Endothelial cell of umbilical vein (primary cell): ENCODE measurements at regions not wholly inside any gene's neighbourhood (a gene's known extent, or its start where the extent isn't known, plus 50 kb on each side); places are given as distances from the start of the nearest gene placed in this dataset.

Source experiments
- BruUV-seq: library from RNA; stranded (reverse); fragments of 400-500 nt; replicated peaks from 2 replicates; lab custom pipeline; 2021; lab: Mats Ljungman, UMichigan
- CTCF ChIA-PET: fragments of 300-600, 350-600 bp; sonication (Branson Sonifier 250); formaldehyde crosslinking; loops from one replicate; lab custom pipeline; 2021; ENCODE audit warnings: antibody characterized with exemption, inconsistent platforms; lab: Charles Lee
- POLR2A ChIA-PET: fragments of 300-600, 350-600 bp; sonication (Branson Sonifier 250); formaldehyde crosslinking; loops from one replicate; lab custom pipeline; 2021; ENCODE audit warnings: antibody characterized with exemption, inconsistent platforms; lab: Charles Lee
- DNase-seq: peaks from one replicate; pipeline ENCODE4 v3.0.0-alpha.2; 2011; ENCODE audit warnings: low read depth, low spot score
- FAIRE-seq: peaks from 2 replicates; lab custom pipeline; 2011; peaks lifted over from hg19 to GRCh38; lab: Jason Lieb, UNC
- H2AFZ ChIP-seq: 2 replicates; pipeline ENCODE4 v1.6.0; 2012; ENCODE audit warnings: low read depth, low read length, control low read depth, inconsistent platforms
- H3K27ac ChIP-seq: 2 replicates; pipeline ENCODE4 v1.5.1; 2011; ENCODE audit warnings: low read depth, mild to moderate bottlenecking, control low read depth, low read length, moderate library complexity; ENCODE audit not compliant: insufficient read depth
- H3K27me3 ChIP-seq, 2 experiments: 2 replicates each; pipeline versions ENCODE4 v1.6.0 to v1.6.1; 2011; ENCODE audit warnings: low read length in 2 of 2, mixed read lengths in 1 of 2; ENCODE audit not compliant: control insufficient read depth in 2 of 2, insufficient read depth in 2 of 2
- H3K36me3 ChIP-seq, 2 experiments: 2 replicates in 1 of 2; 3 replicates in 1 of 2; pipeline ENCODE4 v1.5.1; 2011; ENCODE audit warnings: low read length in 2 of 2, mild to moderate bottlenecking in 1 of 2, moderate library complexity in 1 of 2; ENCODE audit not compliant: control insufficient read depth in 2 of 2, insufficient read depth in 2 of 2; ENCODE audit errors: extremely low read depth in 1 of 2
- H3K4me1 ChIP-seq: 3 replicates; pipeline ENCODE4 v1.5.1; 2011; ENCODE audit warnings: mild to moderate bottlenecking, low read length; ENCODE audit not compliant: control insufficient read depth, insufficient read depth; ENCODE audit errors: extremely low read depth
- H3K4me2 ChIP-seq: 2 replicates; pipeline ENCODE4 v1.6.1; 2011; ENCODE audit warnings: low read length, control low read depth, mixed read lengths; ENCODE audit not compliant: insufficient read depth
- H3K4me3 ChIP-seq, 3 experiments: fragments of 200-600 bp in 1 of 3; sonication (generic), shearing (Covaris generic) in 1 of 3; replicated peaks in 1 of 3; 2 replicates each; pipeline ENCODE4 v1.5.1; 2011 to 2016; ENCODE audit warnings: control low read depth in 3 of 3, low read length in 3 of 3, mild to moderate bottlenecking in 2 of 3, inconsistent platforms in 1 of 3, low read depth in 1 of 3, moderate library complexity in 1 of 3; ENCODE audit not compliant: insufficient read depth in 1 of 3
- H3K79me2 ChIP-seq: 2 replicates; pipeline ENCODE4 v1.6.0; 2012; ENCODE audit warnings: low read length, inconsistent platforms; ENCODE audit not compliant: control insufficient read depth, insufficient read depth
- H3K9ac ChIP-seq: replicated peaks from 2 replicates; pipeline ENCODE3; 2011; ENCODE audit warnings: low read length, control low read depth; ENCODE audit not compliant: insufficient read depth; ENCODE audit errors: extremely low read depth
- H3K9me1 ChIP-seq: replicated peaks from 3 replicates; pipeline ENCODE4 v1.6.0; 2011; ENCODE audit warnings: mild to moderate bottlenecking, low read length; ENCODE audit not compliant: control insufficient read depth, insufficient read depth; ENCODE audit errors: extremely low read depth
- H3K9me3 ChIP-seq: replicated peaks from 2 replicates; pipeline ENCODE4 v1.5.1; 2012; ENCODE audit warnings: low read length, inconsistent platforms; ENCODE audit not compliant: control insufficient read depth, insufficient read depth
- H4K20me1 ChIP-seq: replicated peaks from 2 replicates; pipeline ENCODE3; 2011; ENCODE audit warnings: mild to moderate bottlenecking, low read length; ENCODE audit not compliant: control insufficient read depth, insufficient read depth; ENCODE audit errors: extremely low read depth
- CTCF ChIP-seq, 2 donors: IDR thresholded peaks; 1 replicate in 1 of 2; 2 replicates in 1 of 2; pipeline ENCODE4 v1.5.1; 2011; ENCODE audit warnings: low read length in 2 of 2, mild to moderate bottlenecking in 2 of 2, moderate library complexity in 2 of 2, control low read depth in 1 of 2, inconsistent platforms in 1 of 2, low read depth in 1 of 2; ENCODE audit not compliant: insufficient read depth in 1 of 2; ENCODE audit errors: extremely low read depth in 1 of 2
- EZH2 ChIP-seq: IDR thresholded peaks from 2 replicates; pipeline ENCODE4 v1.6.1; 2012; ENCODE audit warnings: borderline replicate concordance, low read depth, mild to moderate bottlenecking, moderate library complexity, low read length, inconsistent platforms; ENCODE audit not compliant: severe bottlenecking
- FOS ChIP-seq: IDR thresholded peaks from 2 replicates; pipeline ENCODE4 v1.6.1; 2011; ENCODE audit warnings: mild to moderate bottlenecking, low read length, moderate library complexity, borderline replicate concordance; ENCODE audit not compliant: insufficient read depth
- GATA2 ChIP-seq: IDR thresholded peaks from 2 replicates; pipeline ENCODE4 v1.7.0; 2011; ENCODE audit warnings: low read depth, mild to moderate bottlenecking, moderate library complexity, mixed read lengths, low read length; ENCODE audit not compliant: insufficient read length, insufficient read depth
- JUN ChIP-seq: IDR thresholded peaks from 2 replicates; pipeline ENCODE4 v1.6.1; 2011; ENCODE audit warnings: borderline replicate concordance, low read depth; ENCODE audit not compliant: insufficient read length, insufficient read depth
- MAX ChIP-seq: IDR thresholded peaks from 2 replicates; pipeline ENCODE4 v1.6.1; 2011; ENCODE audit not compliant: insufficient read depth, insufficient read length
- MYC ChIP-seq: IDR thresholded peaks from one replicate; pipeline ENCODE4 v1.6.1; 2011; ENCODE audit warnings: mild to moderate bottlenecking, low read depth, low read length
- POLR2A ChIP-seq: IDR thresholded peaks from 2 replicates; pipeline ENCODE4 v1.6.1; 2012; ENCODE audit warnings: low read depth, mild to moderate bottlenecking, control low read depth, low read length
- POLR2AphosphoS5 ChIP-seq: IDR thresholded peaks from 2 replicates; pipeline ENCODE4 v1.6.1; 2012; ENCODE audit warnings: low read depth, mild to moderate bottlenecking, control low read depth, low read length, moderate library complexity; ENCODE audit not compliant: insufficient read depth
- dilution Hi-C: fragments of 300-500 bp; cut with MboI; formaldehyde crosslinking; loops from one replicate; pipeline ENCODE4 v1.15.0; 2019; ENCODE audit warnings: low sequenced_read_pairs; ENCODE audit not compliant: extremely low pct_ligation_motif_present
- intact Hi-C: fragments of 100-400 bp; cut with micrococcal nuclease; formaldehyde crosslinking; loops from one replicate; pipeline ENCODE4 v1.10.0; 2022

GRCh38 chr13:89221557-89222158, 1550.5 kb downstream of the SLITRK5 start:
- H2AFZ ChIP-seq: no peak overlapping the region
- H3K4me1 ChIP-seq: no peaks in the 10 kb centered on the region
- no peak for TF ChIP-seq EZH2
- TF ChIP-seq MAX: no peak
- no peak for TF ChIP-seq MYC
- no peak for TF ChIP-seq CTCF (IDR thresholded peaks at IDR 0.05; ENCODE audit: extremely low read depth in 1 of 2, insufficient read depth in 1 of 2, low read depth in 1 of 2, low read length in 2 of 2)
- TF ChIP-seq JUN: no peak
- TF ChIP-seq FOS: no peak
- no peak for TF ChIP-seq GATA2
- TF ChIP-seq POLR2A: no peak
- no peak for TF ChIP-seq POLR2AphosphoS5
- intact Hi-C loops (no loop called here), dilution Hi-C loops (no loop called here)
- DNase-seq (no peak), FAIRE-seq (no peak)
- H4K20me1 ChIP-seq: no peaks in the 10 kb centered on the region
- H3K9me3 ChIP-seq: peaks cover 2% of the 10 kb centered on the region
- ChIA-PET CTCF (no interaction called here), POLR2A (no interaction called here)
- H3K27ac ChIP-seq: no peak overlapping the region
- H3K9ac ChIP-seq: no peak overlapping the region
- no peaks in the 10 kb centered on the region for H3K36me3 ChIP-seq
- H3K4me3 ChIP-seq: no peak overlapping the region
- H3K79me2 ChIP-seq: no peaks in the 10 kb centered on the region
- BruUV-seq: no TSS peak
- H3K9me1 ChIP-seq: no peaks in the 10 kb centered on the region
- H3K27me3 ChIP-seq: no peaks in the 10 kb centered on the region
- no peak overlapping the region for H3K4me2 ChIP-seq
